ENCODE measurements at regions not wholly inside any gene's neighbourhood (a gene's known extent, or its start where the extent isn't known, plus 50 kb on each side); places are given as distances from the start of the nearest gene placed in this dataset.

DNA sequence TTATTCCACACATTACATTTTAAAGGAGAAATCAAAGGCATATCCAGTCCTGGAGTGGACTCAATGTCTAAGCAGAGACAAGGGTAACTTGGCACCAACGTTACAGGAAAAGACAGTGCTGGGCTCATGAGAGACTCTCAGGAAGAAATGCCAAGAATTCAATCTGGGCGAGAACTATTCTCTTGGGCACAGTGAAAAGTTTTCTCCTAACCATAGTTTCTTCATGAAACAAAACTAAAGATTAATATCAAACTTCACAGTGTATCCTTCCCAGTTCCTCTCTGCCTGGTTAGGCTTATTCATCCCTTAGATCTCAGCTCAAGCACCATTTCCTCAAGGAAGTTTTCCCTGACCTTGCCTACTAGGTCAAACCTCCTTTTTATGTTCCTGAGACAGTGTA lies 109.4 kb upstream of the TLL1 start:
- TF ChIP-seq REST (IDR thresholded peaks at IDR 0.05; ENCODE audit: insufficient read depth in 1 of 2, low read depth in 2 of 2, low read length in 2 of 2) (no peak), FOXP2 (optimal IDR thresholded peaks at IDR 0.05; ENCODE audit: borderline replicate concordance, extremely low read depth, extremely low read length, insufficient read depth) (no peak), POLR2AphosphoS5 (IDR thresholded peaks at IDR 0.05; ENCODE audit: low read depth, low read length) (no peak), SIN3A (IDR thresholded peaks at IDR 0.05; ENCODE audit: borderline replicate concordance, insufficient read depth, low read length) (no peak), TAF1 (IDR thresholded peaks at IDR 0.05; ENCODE audit: borderline replicate concordance, insufficient read depth, low read length) (no peak)

GRCh38 chr4:165765053-165765452 lies 108.0 kb upstream of the TLL1 start:
- TF ChIP-seq FOXP2 (optimal IDR thresholded peaks at IDR 0.05; ENCODE audit: borderline replicate concordance, extremely low read depth, extremely low read length, insufficient read depth) (no peak), POLR2AphosphoS5 (IDR thresholded peaks at IDR 0.05; ENCODE audit: low read depth, low read length) (no peak), REST (IDR thresholded peaks at IDR 0.05; ENCODE audit: insufficient read depth in 1 of 2, low read depth in 2 of 2, low read length in 2 of 2) (no peak), SIN3A (IDR thresholded peaks at IDR 0.05; ENCODE audit: borderline replicate concordance, insufficient read depth, low read length) (no peak), TAF1 (IDR thresholded peaks at IDR 0.05; ENCODE audit: borderline replicate concordance, insufficient read depth, low read length) (no peak)

DNA sequence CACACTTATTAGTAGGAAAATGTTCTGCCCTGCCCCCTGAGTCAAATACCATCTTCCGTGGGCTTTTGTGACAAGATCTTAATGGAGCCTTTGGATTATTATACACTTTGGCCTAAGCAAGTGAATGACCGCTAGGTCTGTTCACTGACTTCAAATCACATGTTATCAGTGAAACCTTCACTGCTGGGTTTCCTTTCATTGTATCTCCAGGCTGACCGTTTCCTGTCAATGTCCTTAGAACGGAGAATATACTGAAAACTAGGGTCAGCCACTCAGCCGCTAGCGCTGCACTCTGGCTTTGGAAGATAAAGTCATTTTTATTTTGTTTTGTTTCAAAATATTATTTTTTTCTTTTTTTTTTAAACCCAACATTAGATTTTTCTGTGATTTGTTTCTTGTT lies 107.0 kb upstream of the TLL1 start:
- TF ChIP-seq SIN3A (IDR thresholded peaks at IDR 0.05; ENCODE audit: borderline replicate concordance, insufficient read depth, low read length) = no peak
- TF ChIP-seq POLR2AphosphoS5 (IDR thresholded peaks at IDR 0.05; ENCODE audit: low read depth, low read length) = no peak
- no peak for TF ChIP-seq TAF1 (IDR thresholded peaks at IDR 0.05; ENCODE audit: borderline replicate concordance, insufficient read depth, low read length)
- no peak for TF ChIP-seq FOXP2 (optimal IDR thresholded peaks at IDR 0.05; ENCODE audit: borderline replicate concordance, extremely low read depth, extremely low read length, insufficient read depth)
- no peak for TF ChIP-seq REST (IDR thresholded peaks at IDR 0.05; ENCODE audit: insufficient read depth in 1 of 2, low read depth in 2 of 2, low read length in 2 of 2)

DNA sequence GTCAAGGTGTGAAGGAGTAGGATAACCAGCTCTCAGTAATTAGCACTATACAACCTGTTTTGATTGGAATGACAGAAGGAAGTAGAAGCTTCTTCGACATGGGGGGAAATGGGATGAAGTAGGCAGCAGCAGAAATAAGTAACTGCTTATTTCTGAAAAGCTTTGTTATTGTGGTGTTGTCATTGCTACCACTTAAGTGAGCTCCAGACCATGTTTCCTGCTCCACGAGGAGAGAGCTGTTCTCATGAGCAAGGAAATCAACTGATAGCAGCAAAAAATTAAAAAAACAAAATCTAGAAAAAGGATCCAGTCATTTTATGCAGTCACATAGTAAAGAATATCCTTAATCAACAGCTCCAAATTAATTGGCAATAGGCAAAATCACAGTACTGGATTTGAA lies 106.1 kb upstream of the TLL1 start:
- TF ChIP-seq TAF1 (IDR thresholded peaks at IDR 0.05; ENCODE audit: borderline replicate concordance, insufficient read depth, low read length) (no peak), REST (IDR thresholded peaks at IDR 0.05; ENCODE audit: insufficient read depth in 1 of 2, low read depth in 2 of 2, low read length in 2 of 2) (no peak)

DNA sequence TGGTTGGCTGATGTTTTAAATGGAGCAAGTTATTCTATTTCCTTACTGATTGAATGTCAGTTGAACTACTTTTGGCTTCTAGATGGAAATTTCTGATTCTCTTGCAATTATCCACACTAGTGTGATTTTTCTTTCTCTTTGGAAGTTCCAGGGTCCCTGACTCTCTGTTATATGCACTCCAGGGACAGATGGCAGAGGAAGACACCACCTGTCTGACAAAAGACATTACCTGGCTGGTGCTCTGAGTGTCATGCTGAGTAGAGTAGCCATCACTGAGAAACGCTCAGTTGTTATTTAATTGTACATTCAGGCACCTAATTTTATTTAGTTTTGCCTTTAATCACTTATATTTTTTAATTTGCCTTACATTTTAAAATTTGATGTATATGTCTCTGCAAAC lies 105.4 kb upstream of the TLL1 start:
- TF ChIP-seq REST (IDR thresholded peaks at IDR 0.05; ENCODE audit: insufficient read depth in 1 of 2, low read depth in 2 of 2, low read length in 2 of 2) (no peak), TAF1 (IDR thresholded peaks at IDR 0.05; ENCODE audit: borderline replicate concordance, insufficient read depth, low read length) (no peak), SIN3A (IDR thresholded peaks at IDR 0.05; ENCODE audit: borderline replicate concordance, insufficient read depth, low read length) (no peak), FOXP2 (optimal IDR thresholded peaks at IDR 0.05; ENCODE audit: borderline replicate concordance, extremely low read depth, extremely low read length, insufficient read depth) (no peak), POLR2AphosphoS5 (IDR thresholded peaks at IDR 0.05; ENCODE audit: low read depth, low read length) (no peak)

All from PFSK-1 (cell line).